ENCODE measurements at regions not wholly inside any gene's neighbourhood (a gene's known extent, or its start where the extent isn't known, plus 50 kb on each side); places are given as distances from the start of the nearest gene placed in this dataset.

DNA sequence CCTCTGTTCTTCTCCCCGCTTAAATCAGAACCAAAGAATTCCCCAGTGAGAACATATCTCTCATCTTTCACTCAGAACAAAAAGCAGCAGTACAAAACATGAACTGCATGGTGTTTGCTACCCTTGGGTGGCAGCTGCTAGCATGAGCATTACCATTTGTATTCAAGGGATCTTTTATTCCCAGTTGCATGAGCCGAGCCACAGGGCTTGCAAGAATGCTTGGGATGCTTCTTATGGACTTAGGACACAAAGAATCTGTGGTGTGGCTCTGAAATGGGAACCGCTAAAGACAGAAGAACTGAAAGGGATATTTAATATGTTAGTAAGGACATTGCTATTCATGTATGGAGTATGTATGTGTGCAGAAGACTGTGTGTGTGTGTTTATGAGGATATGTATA, 190.6 kb downstream of the TMX1 start:
- Histone ChIP-seq H3K79me2 (ENCODE audit: low read depth) (no peaks in the 10 kb centered on the region), H3K27ac (no peak overlapping the region), H3K4me1 (replicated peaks; ENCODE audit: insufficient read depth) (no peaks in the 10 kb centered on the region), H3K36me3 (ENCODE audit: low read depth) (no peaks in the 10 kb centered on the region), H3K9me2 (ENCODE audit: insufficient read depth) (no peaks in the 10 kb centered on the region), H4K20me1 (ENCODE audit: insufficient read depth) (no peaks in the 10 kb centered on the region), H3F3A (ENCODE audit: insufficient read depth, low read depth) (no peaks in the 10 kb centered on the region), H3K4me2 (no peak overlapping the region), H3K4me3 (no peak overlapping the region), H3K27me3 (ENCODE audit: insufficient read depth, low read depth) (no peaks in the 10 kb centered on the region), H3K9me3 (ENCODE audit: insufficient read depth, low read depth) (no peaks in the 10 kb centered on the region), H2AFZ (no peak overlapping the region)
- BruUV-seq (replicated peaks): no TSS peak
- CTCF ChIA-PET: no interaction called here
- no peak for TF ChIP-seq EZH2 (IDR thresholded peaks at IDR 0.05; ENCODE audit: low read depth)
- TF ChIP-seq, protein P1, sequence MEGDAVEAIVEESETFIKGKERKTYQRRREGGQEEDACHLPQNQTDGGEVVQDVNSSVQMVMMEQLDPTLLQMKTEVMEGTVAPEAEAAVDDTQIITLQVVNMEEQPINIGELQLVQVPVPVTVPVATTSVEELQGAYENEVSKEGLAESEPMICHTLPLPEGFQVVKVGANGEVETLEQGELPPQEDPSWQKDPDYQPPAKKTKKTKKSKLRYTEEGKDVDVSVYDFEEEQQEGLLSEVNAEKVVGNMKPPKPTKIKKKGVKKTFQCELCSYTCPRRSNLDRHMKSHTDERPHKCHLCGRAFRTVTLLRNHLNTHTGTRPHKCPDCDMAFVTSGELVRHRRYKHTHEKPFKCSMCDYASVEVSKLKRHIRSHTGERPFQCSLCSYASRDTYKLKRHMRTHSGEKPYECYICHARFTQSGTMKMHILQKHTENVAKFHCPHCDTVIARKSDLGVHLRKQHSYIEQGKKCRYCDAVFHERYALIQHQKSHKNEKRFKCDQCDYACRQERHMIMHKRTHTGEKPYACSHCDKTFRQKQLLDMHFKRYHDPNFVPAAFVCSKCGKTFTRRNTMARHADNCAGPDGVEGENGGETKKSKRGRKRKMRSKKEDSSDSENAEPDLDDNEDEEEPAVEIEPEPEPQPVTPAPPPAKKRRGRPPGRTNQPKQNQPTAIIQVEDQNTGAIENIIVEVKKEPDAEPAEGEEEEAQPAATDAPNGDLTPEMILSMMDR (conservative IDR thresholded peaks at IDR 0.05): no peak
- no peak for DNase-seq
- intact Hi-C loops (cut with micrococcal nuclease; ENCODE audit: unreplicated experiment): no loop called here
- POLR2A ChIA-PET (ENCODE audit: unreplicated experiment): no interaction called here

GRCh38 chr14:51431033-51431709, 191.1 kb downstream of the TMX1 start:
- ChIA-PET CTCF (interaction anchor here (0.6 kb wide), 1 partner anchor 152 kb away, joined by 3 read pairs; no protein-coding TSS in a partner anchor), POLR2A (ENCODE audit: unreplicated experiment) (interaction anchor here (0.7 kb wide), 1 partner anchor 50 kb away, joined by 4 read pairs; no protein-coding TSS in a partner anchor)
- Histone ChIP-seq H3K36me3 (ENCODE audit: low read depth) (no peaks in the 10 kb centered on the region), H3K79me2 (ENCODE audit: low read depth) (no peaks in the 10 kb centered on the region), H4K20me1 (ENCODE audit: insufficient read depth) (no peaks in the 10 kb centered on the region), H3K4me2 (no peak overlapping the region), H3K9me2 (ENCODE audit: insufficient read depth) (no peaks in the 10 kb centered on the region), H2AFZ (no peak overlapping the region), H3K4me3 (no peak overlapping the region), H3F3A (ENCODE audit: insufficient read depth, low read depth) (no peaks in the 10 kb centered on the region), H3K27me3 (ENCODE audit: insufficient read depth, low read depth) (no peaks in the 10 kb centered on the region), H3K27ac (no peak overlapping the region), H3K4me1 (replicated peaks; ENCODE audit: insufficient read depth) (no peaks in the 10 kb centered on the region), H3K9me3 (ENCODE audit: insufficient read depth, low read depth) (no peaks in the 10 kb centered on the region)
- BruUV-seq (replicated peaks): no TSS peak
- no peak for DNase-seq
- intact Hi-C loops (cut with micrococcal nuclease; ENCODE audit: unreplicated experiment): no loop called here
- TF ChIP-seq, protein P1 (conservative IDR thresholded peaks at IDR 0.05): no peak
- TF ChIP-seq EZH2 (IDR thresholded peaks at IDR 0.05; ENCODE audit: low read depth): no peak

DNA sequence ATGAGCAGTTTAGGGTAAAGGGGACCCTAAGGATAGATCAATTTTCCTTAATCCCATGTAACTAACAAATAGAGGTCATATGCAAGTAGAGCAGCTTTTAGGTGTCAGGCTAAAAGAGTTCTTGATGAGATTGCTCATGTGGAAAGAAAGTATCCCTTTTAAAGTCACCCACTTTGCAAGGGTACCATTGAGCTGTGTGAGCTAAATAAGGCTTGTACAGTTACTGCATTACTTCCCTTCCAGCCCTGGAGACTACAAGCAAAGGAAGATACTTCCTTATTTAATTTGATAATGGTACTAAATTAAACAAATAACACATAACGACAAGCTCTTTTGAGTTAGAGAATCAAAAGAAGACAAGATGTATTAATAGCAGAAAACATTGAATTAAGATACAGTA, 191.7 kb downstream of the TMX1 start:
- BruUV-seq (replicated peaks): no TSS peak
- no peaks in the 10 kb centered on the region for H4K20me1 ChIP-seq (ENCODE audit: insufficient read depth)
- H3K9me2 ChIP-seq (ENCODE audit: insufficient read depth): no peaks in the 10 kb centered on the region
- no peaks in the 10 kb centered on the region for H3K79me2 ChIP-seq (ENCODE audit: low read depth)
- CTCF ChIA-PET: interaction anchor here (0.6 kb wide), 1 partner anchor 153 kb away, joined by 3 read pairs; no protein-coding TSS in a partner anchor
- no peaks in the 10 kb centered on the region for H3F3A ChIP-seq (ENCODE audit: insufficient read depth, low read depth)
- H3K4me1 ChIP-seq (replicated peaks; ENCODE audit: insufficient read depth): no peaks in the 10 kb centered on the region
- no peak for TF ChIP-seq EZH2 (IDR thresholded peaks at IDR 0.05; ENCODE audit: low read depth)
- TF ChIP-seq, protein P1 (conservative IDR thresholded peaks at IDR 0.05): no peak
- H2AFZ ChIP-seq: no peak overlapping the region
- no peak overlapping the region for H3K4me2 ChIP-seq
- no peaks in the 10 kb centered on the region for H3K36me3 ChIP-seq (ENCODE audit: low read depth)
- 0 out of 2 replicates have a peak, but pooled peaks cover 4% of the 10 kb centered on the region for H3K9me3 ChIP-seq (ENCODE audit: insufficient read depth, low read depth)
- DNase-seq: no peak
- no peak overlapping the region for H3K4me3 ChIP-seq
- H3K27ac ChIP-seq: no peak overlapping the region
- intact Hi-C loops (cut with micrococcal nuclease; ENCODE audit: unreplicated experiment): no loop called here
- H3K27me3 ChIP-seq (ENCODE audit: insufficient read depth, low read depth): no peaks in the 10 kb centered on the region
- POLR2A ChIA-PET (ENCODE audit: unreplicated experiment): interaction anchor here (0.5 to 0.7 kb wide), 2 partner anchors 50 to 82 kb away, joined by 4 to 6 read pairs; no protein-coding TSS in a partner anchor

All from PC-9 (cell line).